Lung (tissue), 11 donors: ENCODE measurements at regions not wholly inside any gene's neighbourhood (a gene's known extent, or its start where the extent isn't known, plus 50 kb on each side); places are given as distances from the start of the nearest gene placed in this dataset.

ENCODE experiments used
- ATAC-seq: fragments of 200-7000 bp; cut with Tn5 transposase; one replicate; pipeline ENCODE4 v1.9.1; 2020; ENCODE audit warnings: moderate number of reproducible peaks; ENCODE audit not compliant: insufficient read depth, low FRiP score
- DNase-seq, 3 donors: peaks; one replicate each; pipeline ENCODE4 v3.0.0-alpha.2; 2013 to 2017
- H3K27ac ChIP-seq, 2 donors: one replicate each; pipeline ENCODE4 v1.5.1; 2013; ENCODE audit warnings: mild to moderate bottlenecking in 2 of 2, moderate library complexity in 2 of 2, control low read depth in 1 of 2, inconsistent platforms in 1 of 2, low read depth in 1 of 2, low read length in 1 of 2
- H3K27me3 ChIP-seq, 3 donors: one replicate each; pipeline ENCODE4 v1.5.1; 2013; ENCODE audit warnings: low read length in 2 of 3; ENCODE audit not compliant: control insufficient read depth in 3 of 3, insufficient read depth in 3 of 3
- H3K36me3 ChIP-seq, 4 donors: one replicate each; pipeline ENCODE4 v1.5.1; 2013; ENCODE audit warnings: low read length in 4 of 4, mild to moderate bottlenecking in 1 of 4, moderate library complexity in 1 of 4; ENCODE audit not compliant: control insufficient read depth in 4 of 4, insufficient read depth in 4 of 4
- H3K4me1 ChIP-seq, 5 donors: one replicate each; pipeline ENCODE4 v1.5.1; 2013; ENCODE audit warnings: low read length in 5 of 5, mild to moderate bottlenecking in 2 of 5, moderate library complexity in 1 of 5; ENCODE audit not compliant: control insufficient read depth in 5 of 5, insufficient read depth in 5 of 5
- H3K4me3 ChIP-seq: one replicate; pipeline ENCODE4 v1.5.1; 2013; ENCODE audit warnings: mild to moderate bottlenecking, control low read depth, moderate library complexity
- H3K9ac ChIP-seq, 2 donors: one replicate each; pipeline ENCODE4 v1.5.1; 2013; ENCODE audit warnings: low read length in 2 of 2, control low read depth in 1 of 2; ENCODE audit not compliant: insufficient read depth in 1 of 2
- H3K9me3 ChIP-seq, 4 donors: one replicate each; pipeline ENCODE4 v1.5.1; 2013; ENCODE audit warnings: low read length in 3 of 4, mild to moderate bottlenecking in 1 of 4, moderate library complexity in 1 of 4; ENCODE audit not compliant: control insufficient read depth in 4 of 4, insufficient read depth in 3 of 4
- WGBS, 2 donors: extraction: QIAGEN DNeasy Blood & Tissue Kit; methylation state at CpG; one replicate each; pipeline ENCODE4 v1.1.7; 2013; 5-methylcytosine and 5-hydroxymethylcytosine counted together
- TF ChIP-seq, protein P1 (sequence below): IDR thresholded peaks from 2 replicates; pipeline ENCODE4 v1.5.1; 2012; ENCODE audit warnings: mild to moderate bottlenecking; ENCODE audit errors: control extremely low read depth, extremely low read depth
- donor health status: control.
- donor health status: control.
- donor health status: Bipolar disorder and iron deficiency.
- donor health status: healthy.
- donor health status: DM: yes; HTN: yes; CAD: no.

DNA sequence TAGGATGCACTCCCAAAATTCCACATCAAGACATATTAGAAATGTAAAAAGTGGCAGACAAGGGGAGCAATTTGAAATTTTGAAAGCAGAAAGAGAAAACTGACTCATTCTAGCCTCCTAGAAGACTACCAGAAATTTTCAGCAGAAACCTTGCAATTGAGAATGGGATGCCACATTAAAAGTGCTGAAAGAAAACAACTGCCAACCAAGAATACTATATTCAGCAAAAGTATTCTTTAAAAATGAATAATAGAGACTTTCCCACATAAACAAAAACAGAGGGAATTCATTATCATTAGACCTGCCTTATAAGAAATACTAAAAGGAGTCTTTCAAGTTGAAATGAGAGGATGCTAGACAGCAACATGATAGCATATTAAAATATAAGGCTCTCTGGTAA lies 78.3 kb upstream of the HTR2A start:
- TF ChIP-seq, protein P1, sequence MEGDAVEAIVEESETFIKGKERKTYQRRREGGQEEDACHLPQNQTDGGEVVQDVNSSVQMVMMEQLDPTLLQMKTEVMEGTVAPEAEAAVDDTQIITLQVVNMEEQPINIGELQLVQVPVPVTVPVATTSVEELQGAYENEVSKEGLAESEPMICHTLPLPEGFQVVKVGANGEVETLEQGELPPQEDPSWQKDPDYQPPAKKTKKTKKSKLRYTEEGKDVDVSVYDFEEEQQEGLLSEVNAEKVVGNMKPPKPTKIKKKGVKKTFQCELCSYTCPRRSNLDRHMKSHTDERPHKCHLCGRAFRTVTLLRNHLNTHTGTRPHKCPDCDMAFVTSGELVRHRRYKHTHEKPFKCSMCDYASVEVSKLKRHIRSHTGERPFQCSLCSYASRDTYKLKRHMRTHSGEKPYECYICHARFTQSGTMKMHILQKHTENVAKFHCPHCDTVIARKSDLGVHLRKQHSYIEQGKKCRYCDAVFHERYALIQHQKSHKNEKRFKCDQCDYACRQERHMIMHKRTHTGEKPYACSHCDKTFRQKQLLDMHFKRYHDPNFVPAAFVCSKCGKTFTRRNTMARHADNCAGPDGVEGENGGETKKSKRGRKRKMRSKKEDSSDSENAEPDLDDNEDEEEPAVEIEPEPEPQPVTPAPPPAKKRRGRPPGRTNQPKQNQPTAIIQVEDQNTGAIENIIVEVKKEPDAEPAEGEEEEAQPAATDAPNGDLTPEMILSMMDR, result no peak
- H3K9ac ChIP-seq, result no peak overlapping the region
- ATAC-seq (no peak), DNase-seq (no peak)
- H3K36me3 ChIP-seq, result no peaks in the 10 kb centered on the region
- H3K27ac ChIP-seq, result no peak overlapping the region
- no peak overlapping the region for H3K4me3 ChIP-seq
- H3K4me1 ChIP-seq, result no peaks in the 10 kb centered on the region
- H3K9me3 ChIP-seq, result peaks cover 2 to 7% (median 3%) of the 10 kb centered on the region in 4 donors
- H3K27me3 ChIP-seq, result no peaks in the 10 kb centered on the region

DNA sequence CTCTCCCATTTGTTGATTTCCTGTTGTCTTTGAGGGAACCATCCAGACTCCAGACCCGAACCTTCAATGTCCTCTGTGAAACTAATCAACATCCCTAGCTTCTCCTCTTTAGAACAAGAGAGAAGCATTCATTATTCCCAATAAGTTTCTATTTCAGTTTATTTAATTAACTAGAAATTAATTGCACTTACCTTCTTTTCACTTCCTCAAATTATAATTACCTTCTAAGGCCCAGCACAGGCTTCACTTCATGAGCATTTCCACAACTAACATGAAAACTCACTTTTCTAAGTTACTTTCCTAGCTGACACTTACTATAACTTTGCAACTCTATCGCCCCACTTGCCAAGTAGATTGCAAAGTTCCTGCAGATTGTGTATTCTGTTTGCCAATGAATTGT lies 71.6 kb upstream of the HTR2A start:
- no peak overlapping the region for H3K27ac ChIP-seq
- ATAC-seq, result no peak
- no peaks in the 10 kb centered on the region for H3K36me3 ChIP-seq
- H3K27me3 ChIP-seq, result no peaks in the 10 kb centered on the region
- no peak for DNase-seq
- no peak overlapping the region for H3K4me3 ChIP-seq
- TF ChIP-seq, protein P1, result no peak
- 84 to 91% methylated on average over 2 of the region's 2 CpGs for WGBS, 2 donors
- no peak overlapping the region for H3K9ac ChIP-seq
- H3K9me3 ChIP-seq, result peaks cover 0 to 4% (median 0%) of the 10 kb centered on the region in 4 donors
- H3K4me1 ChIP-seq, result peaks cover 0 to 2% (median 0%) of the 10 kb centered on the region in 5 donors

DNA sequence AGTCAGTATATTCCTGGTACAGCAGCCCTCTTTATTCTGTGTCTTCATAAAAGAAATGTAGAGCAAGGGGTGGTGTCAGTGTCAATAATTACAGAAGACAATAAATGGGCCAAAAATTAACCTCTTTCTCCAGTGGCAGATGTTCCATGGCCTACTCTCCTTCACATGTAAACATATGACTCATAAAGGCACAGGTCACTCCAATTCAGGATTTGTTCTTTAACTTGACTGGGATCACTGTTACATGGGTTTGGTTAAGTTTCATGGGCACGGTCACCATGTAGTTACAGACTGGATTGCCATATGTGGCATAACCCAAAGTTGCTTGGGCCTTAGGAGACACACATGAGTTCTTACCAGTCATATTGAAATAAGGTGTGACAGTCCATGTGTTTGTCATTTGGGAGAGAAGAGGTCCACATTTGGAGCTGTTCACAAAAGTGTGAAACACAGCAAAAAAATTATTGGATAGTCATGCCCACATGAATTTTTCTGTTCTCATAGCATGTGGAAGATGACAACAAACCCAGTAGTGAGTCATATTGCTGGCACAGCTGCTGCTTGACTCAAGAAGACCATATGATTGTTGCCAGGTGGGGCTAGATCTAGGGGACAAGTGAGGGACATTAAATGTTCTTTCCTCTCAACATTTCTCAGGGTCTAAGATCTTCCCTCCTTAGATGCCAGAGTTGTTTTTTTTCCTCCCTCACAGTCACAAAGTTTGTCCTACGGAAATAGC lies 68.1 kb upstream of the HTR2A start:
- DNase-seq (no peak), ATAC-seq (no peak)
- Histone ChIP-seq H3K9me3 (peaks cover 0 to 4% (median 0%) of the 10 kb centered on the region in 4 donors), H3K27ac (no peak overlapping the region), H3K36me3 (no peaks in the 10 kb centered on the region), H3K4me1 (peaks cover 0 to 2% (median 0%) of the 10 kb centered on the region in 5 donors), H3K27me3 (no peaks in the 10 kb centered on the region), H3K4me3 (no peak overlapping the region), H3K9ac (no peak overlapping the region)
- TF ChIP-seq, protein P1, result no peak
- 44 to 45% methylated on average over 2 of the region's 2 CpGs for WGBS, 2 donors

DNA sequence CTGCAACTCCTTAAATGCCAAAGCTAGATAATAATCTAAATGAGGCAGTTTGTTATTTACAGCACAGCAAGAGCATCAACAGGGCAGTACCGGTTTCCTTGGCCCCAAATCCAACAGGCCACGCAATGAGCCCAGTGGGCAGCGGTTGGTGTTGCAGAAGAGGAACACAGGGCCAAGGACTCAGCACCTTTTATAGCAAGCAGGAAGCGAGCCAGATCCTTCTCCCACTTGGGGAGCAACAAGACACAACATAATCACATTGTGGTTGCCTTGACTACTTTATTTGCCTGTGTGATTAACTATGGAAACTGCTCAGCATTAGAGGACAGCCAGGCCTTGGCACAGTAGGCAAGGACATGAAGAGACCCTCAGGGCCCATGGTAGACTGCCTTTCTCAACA lies 67.1 kb upstream of the HTR2A start:
- H3K27ac ChIP-seq, result no peak overlapping the region
- H3K4me3 ChIP-seq, result no peak overlapping the region
- H3K4me1 ChIP-seq, result peaks cover 0 to 2% (median 0%) of the 10 kb centered on the region in 5 donors
- H3K9ac ChIP-seq, result no peak overlapping the region
- WGBS, 2 donors, result 81 to 88% methylated on average over 4 of the region's 4 CpGs
- DNase-seq (no peak), ATAC-seq (no peak)
- TF ChIP-seq, protein P1, result no peak
- H3K9me3 ChIP-seq, result peaks cover 0 to 4% (median 0%) of the 10 kb centered on the region in 4 donors
- H3K36me3 ChIP-seq, result no peaks in the 10 kb centered on the region
- no peaks in the 10 kb centered on the region for H3K27me3 ChIP-seq
